ENCODE measurements at regions not wholly inside any gene's neighbourhood (a gene's known extent, or its start where the extent isn't known, plus 50 kb on each side); places are given as distances from the start of the nearest gene placed in this dataset.

GRCh38 chr4:110675426-110675825, 52.5 kb upstream of the PITX2 start:
- DNase-seq = no peak

- DNase-seq = no peak
Measured at GRCh38 chr4:110676241-110676640, 53.4 kb upstream of the PITX2 start.

- no peak for DNase-seq
Measured at GRCh38 chr4:110678517-110679227, 55.8 kb upstream of the PITX2 start.

- no peak for DNase-seq
Measured at GRCh38 chr4:110680265-110680664, 57.4 kb upstream of the PITX2 start.

- DNase-seq = no peak
Measured at GRCh38 chr4:110681381-110681780, 58.5 kb upstream of the PITX2 start.

GRCh38 chr4:110682311-110682710, 59.4 kb upstream of the PITX2 start:
- DNase-seq = no peak

- no peak for DNase-seq
Measured at GRCh38 chr4:110683601-110684000, 60.7 kb upstream of the PITX2 start.

- no peak for DNase-seq
Measured at GRCh38 chr4:110702326-110702725, 79.4 kb upstream of the PITX2 start.

GRCh38 chr4:110704748-110705439, 82.0 kb upstream of the PITX2 start:
- no peak for DNase-seq

- DNase-seq = no peak
Measured at GRCh38 chr4:110705440-110705782, 82.5 kb upstream of the PITX2 start.

GRCh38 chr4:110710070-110710469, 87.2 kb upstream of the PITX2 start:
- no peak for DNase-seq

- DNase-seq = no peak
Measured at GRCh38 chr4:110712486-110712885, 89.6 kb upstream of the PITX2 start.

GRCh38 chr4:110730318-110730717, 107.4 kb upstream of the PITX2 start:
- DNase-seq = no peak

GRCh38 chr4:110733901-110734300, 111.0 kb upstream of the PITX2 start:
- no peak for DNase-seq

GRCh38 chr4:110735686-110736085, 112.8 kb upstream of the PITX2 start:
- DNase-seq = no peak

- no peak for DNase-seq
Measured at GRCh38 chr4:110737931-110738330, 115.1 kb upstream of the PITX2 start.

GRCh38 chr4:110742143-110742542, 119.3 kb upstream of the PITX2 start:
- no peak for DNase-seq

GRCh38 chr4:110748071-110748470, 125.2 kb upstream of the PITX2 start:
- no peak for DNase-seq

- no peak for DNase-seq
Measured at GRCh38 chr4:110751183-110751582, 128.3 kb upstream of the PITX2 start.

- DNase-seq = no peak
Measured at GRCh38 chr4:110751986-110752385, 129.1 kb upstream of the PITX2 start.

- DNase-seq = no peak
Measured at GRCh38 chr4:110753466-110753865, 130.6 kb upstream of the PITX2 start.

GRCh38 chr4:110754716-110755115, 131.8 kb upstream of the PITX2 start:
- no peak for DNase-seq

GRCh38 chr4:110769578-110769977, 146.7 kb upstream of the PITX2 start:
- no peak for DNase-seq

GRCh38 chr4:110770353-110770752, 147.5 kb upstream of the PITX2 start:
- no peak for DNase-seq

GRCh38 chr4:110778521-110778920, 155.6 kb upstream of the PITX2 start:
- DNase-seq = no peak
